Suprapubic skin (tissue), 4 donors: ENCODE measurements at regions not wholly inside any gene's neighbourhood (a gene's known extent, or its start where the extent isn't known, plus 50 kb on each side); places are given as distances from the start of the nearest gene placed in this dataset.

Source experiments
- EP300 ChIP-seq: sonication (generic); formaldehyde crosslinking; IDR thresholded peaks from one replicate; pipeline ENCODE4 v1.6.1; 2017; ENCODE audit warnings: antibody characterized with exemption
- POLR2A ChIP-seq, 2 donors: fragments of 450-650 bp; IDR thresholded peaks; one replicate each; pipeline ENCODE4 v1.6.1; 2017; ENCODE audit warnings: antibody characterized with exemption in 2 of 2, mild to moderate bottlenecking in 2 of 2, moderate library complexity in 2 of 2
- POLR2AphosphoS5 ChIP-seq, 3 donors: sonication (generic); formaldehyde crosslinking; IDR thresholded peaks; one replicate each; pipeline ENCODE4 v1.6.1; 2017; ENCODE audit warnings: antibody characterized with exemption in 3 of 3
- TF ChIP-seq, protein P1 (sequence below), 2 donors: fragments of 200-600 bp in 1 of 2; fragments of 450-650 bp in 1 of 2; sonication (generic) in 1 of 2; IDR thresholded peaks; one replicate each; pipeline ENCODE4 v1.5.1; 2016 to 2019; ENCODE audit warnings: antibody characterized with exemption in 2 of 2, mild to moderate bottlenecking in 1 of 2, moderate library complexity in 1 of 2

DNA sequence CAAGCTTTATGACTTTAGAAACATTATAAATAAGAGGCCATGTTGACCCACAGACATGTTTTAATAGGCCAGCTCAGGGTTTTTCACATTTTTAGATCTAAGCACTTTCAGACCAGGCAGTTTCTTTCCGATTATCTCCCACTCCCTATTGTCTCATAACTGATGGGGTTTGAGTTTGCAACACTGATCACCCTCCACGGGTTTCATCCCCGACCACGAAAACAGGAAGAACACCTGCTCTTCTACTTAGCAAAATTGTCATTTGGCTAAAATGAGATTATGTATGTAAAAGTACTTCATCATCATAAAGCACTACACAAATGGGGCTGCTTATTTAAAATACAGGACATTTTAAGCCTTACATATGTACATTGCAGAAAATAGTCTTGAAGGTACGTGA, 407.9 kb downstream of the HNRNPD start:
- TF ChIP-seq, protein P1, sequence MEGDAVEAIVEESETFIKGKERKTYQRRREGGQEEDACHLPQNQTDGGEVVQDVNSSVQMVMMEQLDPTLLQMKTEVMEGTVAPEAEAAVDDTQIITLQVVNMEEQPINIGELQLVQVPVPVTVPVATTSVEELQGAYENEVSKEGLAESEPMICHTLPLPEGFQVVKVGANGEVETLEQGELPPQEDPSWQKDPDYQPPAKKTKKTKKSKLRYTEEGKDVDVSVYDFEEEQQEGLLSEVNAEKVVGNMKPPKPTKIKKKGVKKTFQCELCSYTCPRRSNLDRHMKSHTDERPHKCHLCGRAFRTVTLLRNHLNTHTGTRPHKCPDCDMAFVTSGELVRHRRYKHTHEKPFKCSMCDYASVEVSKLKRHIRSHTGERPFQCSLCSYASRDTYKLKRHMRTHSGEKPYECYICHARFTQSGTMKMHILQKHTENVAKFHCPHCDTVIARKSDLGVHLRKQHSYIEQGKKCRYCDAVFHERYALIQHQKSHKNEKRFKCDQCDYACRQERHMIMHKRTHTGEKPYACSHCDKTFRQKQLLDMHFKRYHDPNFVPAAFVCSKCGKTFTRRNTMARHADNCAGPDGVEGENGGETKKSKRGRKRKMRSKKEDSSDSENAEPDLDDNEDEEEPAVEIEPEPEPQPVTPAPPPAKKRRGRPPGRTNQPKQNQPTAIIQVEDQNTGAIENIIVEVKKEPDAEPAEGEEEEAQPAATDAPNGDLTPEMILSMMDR (IDR thresholded peaks at IDR 0.05), result no peak
- no peak for TF ChIP-seq POLR2AphosphoS5 (IDR thresholded peaks at IDR 0.05)
- no peak for TF ChIP-seq EP300
- no peak for TF ChIP-seq POLR2A (IDR thresholded peaks at IDR 0.05)
